Breast epithelium (tissue), 4 donors: ENCODE measurements at regions not wholly inside any gene's neighbourhood (a gene's known extent, or its start where the extent isn't known, plus 50 kb on each side); places are given as distances from the start of the nearest gene placed in this dataset.

Experiments used
- DNase-seq, 2 donors: peaks; one replicate each; pipeline ENCODE4 v3.0.0-alpha.2; 2019; ENCODE audit warnings: low spot score in 2 of 2
- H3K27ac ChIP-seq, 2 donors: fragments of 200-600 bp; sonication (generic) in 1 of 2; one replicate each; pipeline ENCODE4 v1.5.1; 2016 to 2019; ENCODE audit warnings: mild to moderate bottlenecking in 1 of 2
- H3K27me3 ChIP-seq, 2 donors: fragments of 200-600 bp; sonication (generic) in 1 of 2; one replicate each; pipeline versions ENCODE4 v1.5.1 to v1.6.0; 2017 to 2019; ENCODE audit warnings: control low read depth in 1 of 2, mild to moderate bottlenecking in 1 of 2
- H3K36me3 ChIP-seq: fragments of 200-600 bp; one replicate; pipeline ENCODE4 v1.5.1; 2019
- H3K4me1 ChIP-seq, 2 donors: fragments of 200-600 bp; sonication (generic); one replicate each; pipeline ENCODE4 v1.5.1; 2016 to 2019; ENCODE audit warnings: control low read depth in 1 of 2
- H3K4me3 ChIP-seq, 3 donors: fragments of 200-600 bp; sonication (generic); 1 replicate in 2 of 3; 2 replicates in 1 of 3; pipeline ENCODE4 v1.5.1; 2016 to 2019; ENCODE audit warnings: mild to moderate bottlenecking in 3 of 3, moderate library complexity in 2 of 3
- H3K9me3 ChIP-seq, 2 donors: fragments of 200-600 bp; sonication (generic) in 1 of 2; one replicate each; pipeline ENCODE4 v1.5.1; 2016 to 2019; ENCODE audit warnings: control low read depth in 1 of 2
- POLR2A ChIP-seq: fragments of 450-650 bp; IDR thresholded peaks from one replicate; pipeline ENCODE4 v1.6.1; 2016; ENCODE audit warnings: antibody characterized with exemption, mild to moderate bottlenecking, moderate library complexity
- POLR2AphosphoS5 ChIP-seq, 3 donors: sonication (generic); formaldehyde crosslinking; IDR thresholded peaks; one replicate each; pipeline ENCODE4 v1.6.1; 2017; ENCODE audit warnings: antibody characterized with exemption in 3 of 3
- intact Hi-C: fragments of 100-400 bp; cut with DNase I; formaldehyde crosslinking; loops from one replicate; pipeline ENCODE4 v1.15.1; 2023; ENCODE audit warnings: low total_unique reads
- TF ChIP-seq, protein P1 (sequence below), 3 donors: fragments of 450-650 bp; IDR thresholded peaks; one replicate each; pipeline ENCODE4 v1.5.1; 2016 to 2017; ENCODE audit warnings: antibody characterized with exemption in 3 of 3, mild to moderate bottlenecking in 3 of 3, moderate library complexity in 3 of 3

DNA sequence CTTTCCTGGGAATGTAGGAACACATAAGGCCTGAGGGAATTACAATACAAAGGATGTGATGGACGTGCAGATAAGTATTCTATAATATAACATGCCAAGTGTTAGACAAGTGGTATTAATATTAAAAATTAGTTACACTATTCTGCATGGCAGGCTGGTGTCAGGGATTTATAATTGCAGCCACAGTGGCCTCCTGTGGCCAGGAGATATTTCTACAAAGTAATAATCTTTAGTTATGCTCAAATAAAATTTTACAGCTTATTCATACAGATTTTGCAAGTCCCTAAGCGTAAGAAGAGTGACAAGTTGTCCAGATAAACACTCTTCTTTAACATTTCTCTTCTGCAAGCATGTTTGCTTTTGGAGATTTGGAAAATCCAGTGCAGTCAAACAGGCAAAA is 90.4 kb upstream of the CBLN2 start:
- no peak for DNase-seq
- H3K4me3 ChIP-seq = no peak overlapping the region
- H3K36me3 ChIP-seq = no peaks in the 10 kb centered on the region
- no peaks in the 10 kb centered on the region for H3K4me1 ChIP-seq
- H3K9me3 ChIP-seq = no peaks in the 10 kb centered on the region
- no peak overlapping the region for H3K27ac ChIP-seq
- intact Hi-C loops = no loop called here
- TF ChIP-seq POLR2A = no peak
- no peak for TF ChIP-seq POLR2AphosphoS5 (IDR thresholded peaks at IDR 0.05)
- TF ChIP-seq, protein P1, sequence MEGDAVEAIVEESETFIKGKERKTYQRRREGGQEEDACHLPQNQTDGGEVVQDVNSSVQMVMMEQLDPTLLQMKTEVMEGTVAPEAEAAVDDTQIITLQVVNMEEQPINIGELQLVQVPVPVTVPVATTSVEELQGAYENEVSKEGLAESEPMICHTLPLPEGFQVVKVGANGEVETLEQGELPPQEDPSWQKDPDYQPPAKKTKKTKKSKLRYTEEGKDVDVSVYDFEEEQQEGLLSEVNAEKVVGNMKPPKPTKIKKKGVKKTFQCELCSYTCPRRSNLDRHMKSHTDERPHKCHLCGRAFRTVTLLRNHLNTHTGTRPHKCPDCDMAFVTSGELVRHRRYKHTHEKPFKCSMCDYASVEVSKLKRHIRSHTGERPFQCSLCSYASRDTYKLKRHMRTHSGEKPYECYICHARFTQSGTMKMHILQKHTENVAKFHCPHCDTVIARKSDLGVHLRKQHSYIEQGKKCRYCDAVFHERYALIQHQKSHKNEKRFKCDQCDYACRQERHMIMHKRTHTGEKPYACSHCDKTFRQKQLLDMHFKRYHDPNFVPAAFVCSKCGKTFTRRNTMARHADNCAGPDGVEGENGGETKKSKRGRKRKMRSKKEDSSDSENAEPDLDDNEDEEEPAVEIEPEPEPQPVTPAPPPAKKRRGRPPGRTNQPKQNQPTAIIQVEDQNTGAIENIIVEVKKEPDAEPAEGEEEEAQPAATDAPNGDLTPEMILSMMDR (IDR thresholded peaks at IDR 0.05) = no peak
- no peaks in the 10 kb centered on the region for H3K27me3 ChIP-seq

DNA sequence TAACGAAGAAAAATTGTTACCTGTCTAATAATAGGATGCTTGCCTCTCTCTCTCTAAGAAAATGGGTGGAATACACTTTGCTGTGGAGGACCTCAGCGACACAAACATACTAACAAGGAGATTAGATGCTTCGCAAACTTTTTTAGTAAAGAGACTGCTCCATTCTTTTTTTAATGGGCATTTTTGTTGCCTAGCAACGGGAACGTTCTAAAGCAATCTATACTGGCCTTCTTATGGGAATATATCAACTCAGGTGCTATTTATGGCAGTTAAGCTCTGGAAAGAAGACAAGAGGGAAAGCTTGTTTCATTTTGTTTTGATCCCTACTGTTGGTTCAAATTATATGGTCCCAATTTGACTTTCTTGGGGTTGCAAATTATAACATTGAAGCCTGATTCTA is 86.8 kb upstream of the CBLN2 start:
- no peak for DNase-seq
- Histone ChIP-seq H3K9me3 (no peaks in the 10 kb centered on the region), H3K36me3 (no peaks in the 10 kb centered on the region), H3K27me3 (no peaks in the 10 kb centered on the region), H3K27ac (no peak overlapping the region), H3K4me1 (no peaks in the 10 kb centered on the region), H3K4me3 (no peak overlapping the region)
- intact Hi-C loops = no loop called here
- TF ChIP-seq POLR2A (no peak), POLR2AphosphoS5 (IDR thresholded peaks at IDR 0.05) (no peak)
- TF ChIP-seq, protein P1 (IDR thresholded peaks at IDR 0.05) = no peak

DNA sequence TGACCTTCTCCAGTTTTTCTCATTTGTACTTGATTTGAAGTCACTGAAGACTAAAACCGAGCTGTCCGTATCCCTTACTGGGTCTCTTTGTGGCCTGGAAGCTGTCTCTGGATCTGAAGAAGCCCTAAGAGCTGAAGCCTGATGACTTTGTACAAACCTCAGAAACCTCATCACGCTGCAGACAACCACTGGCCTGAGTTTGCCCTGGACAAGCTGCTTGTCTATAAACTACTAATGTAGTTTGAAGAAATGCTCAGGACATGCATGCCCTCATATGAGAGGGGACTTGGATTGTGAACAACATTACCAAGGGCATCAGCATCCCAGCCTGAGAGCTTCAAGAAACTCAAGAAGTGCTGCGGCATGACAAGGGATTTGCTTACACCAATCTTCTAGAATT is 79.3 kb upstream of the CBLN2 start:
- H3K36me3 ChIP-seq = no peaks in the 10 kb centered on the region
- TF ChIP-seq POLR2AphosphoS5 (IDR thresholded peaks at IDR 0.05) = no peak
- no peak for TF ChIP-seq POLR2A
- TF ChIP-seq, protein P1 (IDR thresholded peaks at IDR 0.05) = no peak
- intact Hi-C loops = no loop called here
- no peaks in the 10 kb centered on the region for H3K4me1 ChIP-seq
- no peak for DNase-seq
- H3K9me3 ChIP-seq = no peaks in the 10 kb centered on the region
- H3K27me3 ChIP-seq = no peaks in the 10 kb centered on the region
- H3K4me3 ChIP-seq = no peak overlapping the region
- no peak overlapping the region for H3K27ac ChIP-seq

DNA sequence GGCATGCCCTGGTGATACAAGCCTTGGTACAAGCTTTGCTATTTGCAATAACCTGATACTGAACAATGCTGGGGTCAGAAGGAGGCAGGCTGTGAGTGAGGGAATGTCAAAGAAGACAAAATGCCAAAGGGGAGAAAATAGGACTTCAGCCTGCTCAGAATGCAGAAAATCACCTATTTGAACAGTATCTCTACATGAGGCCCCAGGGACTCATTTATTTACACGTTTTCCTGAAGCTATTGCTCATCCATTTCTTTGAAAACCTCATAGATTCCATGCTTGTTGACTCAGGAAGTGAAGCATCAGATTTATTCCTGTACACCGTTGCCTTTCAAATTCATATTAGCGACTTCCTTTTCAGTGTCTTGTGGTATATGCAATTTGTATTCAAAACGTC is 69.4 kb upstream of the CBLN2 start:
- no peaks in the 10 kb centered on the region for H3K36me3 ChIP-seq
- no peaks in the 10 kb centered on the region for H3K27me3 ChIP-seq
- no peak for DNase-seq
- no peak overlapping the region for H3K27ac ChIP-seq
- H3K4me3 ChIP-seq = no peak overlapping the region
- H3K4me1 ChIP-seq = no peaks in the 10 kb centered on the region
- no peak for TF ChIP-seq POLR2A
- TF ChIP-seq POLR2AphosphoS5 (IDR thresholded peaks at IDR 0.05) = no peak
- TF ChIP-seq, protein P1 (IDR thresholded peaks at IDR 0.05) = no peak
- H3K9me3 ChIP-seq = peaks cover 0 to 4% of the 10 kb centered on the region in 2 donors
- intact Hi-C loops = no loop called here

DNA sequence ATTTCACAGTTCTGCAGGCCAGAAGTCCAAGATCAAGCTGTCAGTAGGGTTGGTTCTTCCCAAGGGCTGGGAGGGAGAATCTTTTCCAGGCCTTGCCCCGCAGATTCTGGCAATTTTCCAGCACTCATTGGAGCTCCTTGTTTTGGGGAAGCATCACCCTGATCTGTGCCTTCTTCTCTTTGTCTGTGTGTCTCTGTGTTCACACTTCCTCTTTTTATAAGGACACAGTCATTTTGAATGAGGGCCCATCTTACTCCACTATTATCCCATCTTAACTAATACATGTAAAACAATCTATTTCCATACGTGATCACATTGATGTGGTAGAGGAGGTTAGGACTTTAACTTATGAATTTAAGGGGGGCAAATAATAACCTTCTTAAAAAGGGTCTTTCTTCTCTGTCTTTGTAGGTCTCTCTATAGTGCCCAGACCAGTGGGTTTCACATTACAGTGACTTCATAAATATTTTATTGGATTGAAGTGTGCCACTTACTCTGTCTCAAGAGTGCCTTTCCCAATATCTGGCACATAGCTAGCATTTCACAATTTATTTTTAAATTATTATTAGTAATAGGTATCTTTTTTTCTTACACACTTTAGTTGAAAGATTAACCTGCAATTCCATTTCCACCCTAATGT is 68.9 kb upstream of the CBLN2 start:
- Histone ChIP-seq H3K4me1 (no peaks in the 10 kb centered on the region), H3K9me3 (peaks cover 0 to 4% of the 10 kb centered on the region in 2 donors), H3K27ac (no peak overlapping the region), H3K36me3 (no peaks in the 10 kb centered on the region), H3K27me3 (no peaks in the 10 kb centered on the region), H3K4me3 (no peak overlapping the region)
- intact Hi-C loops = no loop called here
- no peak for TF ChIP-seq POLR2A
- TF ChIP-seq, protein P1 (IDR thresholded peaks at IDR 0.05) = no peak
- no peak for TF ChIP-seq POLR2AphosphoS5 (IDR thresholded peaks at IDR 0.05)
- no peak for DNase-seq
